T1000 (cell line): ENCODE measurements at regions not wholly inside any gene's neighbourhood (a gene's known extent, or its start where the extent isn't known, plus 50 kb on each side); places are given as distances from the start of the nearest gene placed in this dataset.

Source experiments
- DNase-seq: peaks from one replicate; lab custom pipeline; 2025; ENCODE audit warnings: mixed read lengths; lab: John Stamatoyannopoulos, UW

GRCh38 chr5:28523416-28523815, 1485.0 kb upstream of the CDH9 start:
- DNase-seq = no peak

- DNase-seq = no peak
Observed at GRCh38 chr5:28517691-28518090, 1479.3 kb upstream of the CDH9 start.

- no peak for DNase-seq
Observed at GRCh38 chr5:28516722-28517121, 1478.3 kb upstream of the CDH9 start.

GRCh38 chr5:28512648-28513047, 1474.3 kb upstream of the CDH9 start:
- DNase-seq = no peak

GRCh38 chr5:28505121-28505520, 1466.7 kb upstream of the CDH9 start:
- no peak for DNase-seq

- no peak for DNase-seq
Observed at GRCh38 chr5:28500511-28500910, 1462.1 kb upstream of the CDH9 start.

GRCh38 chr5:28499766-28500290, 1461.4 kb upstream of the CDH9 start:
- DNase-seq = no peak

GRCh38 chr5:28495876-28496275, 1457.5 kb upstream of the CDH9 start:
- DNase-seq = no peak

GRCh38 chr5:28493456-28493855, 1455.1 kb upstream of the CDH9 start:
- DNase-seq = no peak

GRCh38 chr5:28488752-28489151, 1450.4 kb upstream of the CDH9 start:
- DNase-seq = no peak

- DNase-seq = no peak
Observed at GRCh38 chr5:28483327-28484025, 1445.1 kb upstream of the CDH9 start.

- DNase-seq = no peak
Observed at GRCh38 chr5:28473531-28474107, 1435.2 kb upstream of the CDH9 start.

- DNase-seq = no peak
Observed at GRCh38 chr5:28468166-28468565, 1429.8 kb upstream of the CDH9 start.

- no peak for DNase-seq
Observed at GRCh38 chr5:28463728-28464127, 1425.3 kb upstream of the CDH9 start.

GRCh38 chr5:28451483-28451882, 1413.1 kb upstream of the CDH9 start:
- DNase-seq = no peak

- no peak for DNase-seq
Observed at GRCh38 chr5:28450997-28451396, 1412.6 kb upstream of the CDH9 start.

GRCh38 chr5:28448791-28449190, 1410.4 kb upstream of the CDH9 start:
- no peak for DNase-seq

GRCh38 chr5:28430565-28431178, 1392.3 kb upstream of the CDH9 start:
- DNase-seq = no peak

- no peak for DNase-seq
Observed at GRCh38 chr5:28421141-28421540, 1382.8 kb upstream of the CDH9 start.

- DNase-seq = no peak
Observed at GRCh38 chr5:28415791-28416443, 1377.5 kb upstream of the CDH9 start.

- no peak for DNase-seq
Observed at GRCh38 chr5:28414619-28415018, 1376.2 kb upstream of the CDH9 start.

- no peak for DNase-seq
Observed at GRCh38 chr5:28408651-28409050, 1370.3 kb upstream of the CDH9 start.

- DNase-seq = peak; percentile 81
Observed at GRCh38 chr5:28408186-28408585, 1369.8 kb upstream of the CDH9 start.
